ENCODE measurements at regions not wholly inside any gene's neighbourhood (a gene's known extent, or its start where the extent isn't known, plus 50 kb on each side); places are given as distances from the start of the nearest gene placed in this dataset.

DNA sequence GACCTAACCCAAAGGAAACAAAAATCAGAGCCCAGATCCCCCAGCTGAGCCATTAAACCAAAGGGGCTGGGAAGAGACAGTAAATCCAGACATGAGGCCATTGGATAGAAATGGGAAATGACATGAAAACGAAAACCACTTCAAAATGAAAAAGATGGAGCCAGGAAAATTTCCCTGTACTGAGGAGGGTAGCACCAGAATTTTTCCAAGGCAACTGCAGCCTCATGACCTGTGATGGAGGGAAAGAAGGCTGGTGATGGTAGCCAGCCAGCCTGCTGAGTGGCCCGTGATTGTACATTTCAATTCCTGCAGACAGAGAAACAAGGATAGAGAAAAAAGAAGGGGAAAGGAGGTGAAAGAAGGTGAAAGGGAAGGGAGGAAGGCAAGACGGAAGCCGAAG, 268.4 kb upstream of the PLET1 start:
- H3K27me3 ChIP-seq, result no peaks in the 10 kb centered on the region
- no peak overlapping the region for H3K27ac ChIP-seq
- peaks cover 7 to 18% of the 10 kb centered on the region in 2 donors for H3K4me1 ChIP-seq
- H3K9me3 ChIP-seq, result no peaks in the 10 kb centered on the region
- no peak for DNase-seq (ENCODE audit: low spot score in 2 of 2)
- no peak overlapping the region for H3K4me3 ChIP-seq
- intact Hi-C loops (cut with DNase I), result no loop called here
- H3K36me3 ChIP-seq, result no peaks in the 10 kb centered on the region
- TF ChIP-seq, protein P1, sequence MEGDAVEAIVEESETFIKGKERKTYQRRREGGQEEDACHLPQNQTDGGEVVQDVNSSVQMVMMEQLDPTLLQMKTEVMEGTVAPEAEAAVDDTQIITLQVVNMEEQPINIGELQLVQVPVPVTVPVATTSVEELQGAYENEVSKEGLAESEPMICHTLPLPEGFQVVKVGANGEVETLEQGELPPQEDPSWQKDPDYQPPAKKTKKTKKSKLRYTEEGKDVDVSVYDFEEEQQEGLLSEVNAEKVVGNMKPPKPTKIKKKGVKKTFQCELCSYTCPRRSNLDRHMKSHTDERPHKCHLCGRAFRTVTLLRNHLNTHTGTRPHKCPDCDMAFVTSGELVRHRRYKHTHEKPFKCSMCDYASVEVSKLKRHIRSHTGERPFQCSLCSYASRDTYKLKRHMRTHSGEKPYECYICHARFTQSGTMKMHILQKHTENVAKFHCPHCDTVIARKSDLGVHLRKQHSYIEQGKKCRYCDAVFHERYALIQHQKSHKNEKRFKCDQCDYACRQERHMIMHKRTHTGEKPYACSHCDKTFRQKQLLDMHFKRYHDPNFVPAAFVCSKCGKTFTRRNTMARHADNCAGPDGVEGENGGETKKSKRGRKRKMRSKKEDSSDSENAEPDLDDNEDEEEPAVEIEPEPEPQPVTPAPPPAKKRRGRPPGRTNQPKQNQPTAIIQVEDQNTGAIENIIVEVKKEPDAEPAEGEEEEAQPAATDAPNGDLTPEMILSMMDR (IDR thresholded peaks at IDR 0.05), result no peak

DNA sequence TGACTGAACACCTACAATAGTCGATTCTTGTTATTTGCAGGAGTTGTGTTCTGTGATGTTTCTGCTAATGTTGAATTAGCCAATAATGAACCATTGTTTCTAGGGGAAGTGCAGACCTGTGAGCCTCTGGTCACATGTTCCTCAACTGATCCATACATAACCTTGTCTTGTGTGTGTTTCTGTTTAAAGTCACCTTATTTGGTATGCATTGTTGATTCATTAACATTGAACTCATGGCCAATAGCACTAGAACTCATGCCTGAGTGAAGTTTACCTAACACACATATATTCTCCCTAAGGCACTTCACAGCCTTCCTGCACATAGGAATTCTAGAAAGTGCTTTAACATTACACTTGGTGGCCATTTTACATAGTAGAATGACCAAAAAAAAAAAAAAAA, 271.8 kb upstream of the PLET1 start:
- Histone ChIP-seq H3K4me1 (no peaks in the 10 kb centered on the region), H3K27ac (no peak overlapping the region), H3K9me3 (no peaks in the 10 kb centered on the region), H3K27me3 (no peaks in the 10 kb centered on the region), H3K4me3 (no peak overlapping the region), H3K36me3 (no peaks in the 10 kb centered on the region)
- no peak for DNase-seq (ENCODE audit: low spot score in 2 of 2)
- intact Hi-C loops (cut with DNase I), result no loop called here
- TF ChIP-seq, protein P1 (IDR thresholded peaks at IDR 0.05), result no peak

DNA sequence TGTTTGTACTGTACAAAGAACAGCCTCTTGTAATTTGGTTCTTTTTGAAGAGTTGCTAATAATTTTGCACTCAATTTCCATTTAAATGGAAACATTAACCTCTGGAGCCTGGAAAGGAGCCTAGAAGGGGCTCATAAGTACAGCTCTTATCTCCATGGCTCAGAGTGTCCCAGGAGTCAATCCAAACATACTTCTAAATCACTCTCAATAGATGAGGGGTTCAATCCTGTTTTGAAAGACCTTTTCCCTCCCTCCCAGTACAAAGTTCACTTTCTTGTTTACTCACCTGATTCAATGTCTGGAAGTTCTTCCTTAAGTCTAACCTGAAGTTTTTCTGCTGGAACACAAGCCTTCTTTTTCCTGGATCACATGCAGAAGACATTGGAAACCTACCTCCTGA, 273.0 kb upstream of the PLET1 start:
- H3K4me1 ChIP-seq, result no peaks in the 10 kb centered on the region
- H3K4me3 ChIP-seq, result no peak overlapping the region
- intact Hi-C loops (cut with DNase I), result no loop called here
- TF ChIP-seq, protein P1 (IDR thresholded peaks at IDR 0.05), result no peak
- no peaks in the 10 kb centered on the region for H3K9me3 ChIP-seq
- no peak for DNase-seq (ENCODE audit: low spot score in 2 of 2)
- H3K27me3 ChIP-seq, result no peaks in the 10 kb centered on the region
- no peaks in the 10 kb centered on the region for H3K36me3 ChIP-seq
- H3K27ac ChIP-seq, result no peak overlapping the region

DNA sequence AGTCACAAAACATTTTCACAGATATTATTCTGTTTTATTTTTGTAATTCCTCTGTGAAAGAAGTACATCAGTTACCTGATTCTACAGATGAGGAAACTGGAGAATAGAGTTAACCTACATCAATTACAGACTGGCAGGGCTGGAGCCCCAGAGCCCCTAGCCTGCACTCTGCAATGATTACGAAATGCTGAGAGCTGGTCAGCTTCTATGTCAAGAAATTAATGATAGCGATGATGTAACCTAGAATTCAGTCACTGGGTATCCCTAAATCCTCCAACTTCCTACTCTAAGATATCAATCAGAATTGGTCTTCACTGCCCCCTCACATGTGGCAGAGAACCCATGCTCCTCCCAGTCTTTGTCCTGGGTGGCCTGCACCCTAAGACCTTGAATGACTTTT, 273.5 kb upstream of the PLET1 start:
- Histone ChIP-seq H3K36me3 (no peaks in the 10 kb centered on the region), H3K4me1 (no peaks in the 10 kb centered on the region), H3K27me3 (no peaks in the 10 kb centered on the region), H3K4me3 (no peak overlapping the region), H3K27ac (no peak overlapping the region), H3K9me3 (no peaks in the 10 kb centered on the region)
- TF ChIP-seq, protein P1 (IDR thresholded peaks at IDR 0.05), result no peak
- intact Hi-C loops (cut with DNase I), result no loop called here
- DNase-seq (ENCODE audit: low spot score in 2 of 2), result no peak

DNA sequence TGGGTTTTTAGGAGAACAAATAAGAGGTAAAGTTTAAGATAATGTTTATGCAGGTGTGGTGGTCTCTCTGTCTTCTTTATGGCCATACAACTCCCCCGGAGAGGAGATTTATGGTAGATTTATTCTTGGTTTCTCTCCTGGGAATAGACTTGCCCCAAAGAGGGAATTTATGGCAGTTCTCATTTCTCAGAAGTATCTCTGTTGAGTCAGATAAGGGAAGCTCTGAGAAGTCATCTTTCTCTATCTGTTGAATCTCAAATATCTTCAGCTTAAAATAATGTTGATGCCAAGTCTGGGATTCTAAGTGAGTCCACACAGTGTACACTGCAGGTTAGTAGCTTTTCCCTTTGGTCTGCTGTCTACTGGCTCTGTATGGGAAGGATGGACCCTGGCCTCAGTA, 276.4 kb upstream of the PLET1 start:
- no peak overlapping the region for H3K4me3 ChIP-seq
- no peaks in the 10 kb centered on the region for H3K36me3 ChIP-seq
- H3K4me1 ChIP-seq, result peaks cover 0 to 6% of the 10 kb centered on the region in 2 donors
- H3K9me3 ChIP-seq, result no peaks in the 10 kb centered on the region
- TF ChIP-seq, protein P1 (IDR thresholded peaks at IDR 0.05), result no peak
- intact Hi-C loops (cut with DNase I), result no loop called here
- no peak overlapping the region for H3K27ac ChIP-seq
- DNase-seq (ENCODE audit: low spot score in 2 of 2), result no peak
- no peaks in the 10 kb centered on the region for H3K27me3 ChIP-seq

DNA sequence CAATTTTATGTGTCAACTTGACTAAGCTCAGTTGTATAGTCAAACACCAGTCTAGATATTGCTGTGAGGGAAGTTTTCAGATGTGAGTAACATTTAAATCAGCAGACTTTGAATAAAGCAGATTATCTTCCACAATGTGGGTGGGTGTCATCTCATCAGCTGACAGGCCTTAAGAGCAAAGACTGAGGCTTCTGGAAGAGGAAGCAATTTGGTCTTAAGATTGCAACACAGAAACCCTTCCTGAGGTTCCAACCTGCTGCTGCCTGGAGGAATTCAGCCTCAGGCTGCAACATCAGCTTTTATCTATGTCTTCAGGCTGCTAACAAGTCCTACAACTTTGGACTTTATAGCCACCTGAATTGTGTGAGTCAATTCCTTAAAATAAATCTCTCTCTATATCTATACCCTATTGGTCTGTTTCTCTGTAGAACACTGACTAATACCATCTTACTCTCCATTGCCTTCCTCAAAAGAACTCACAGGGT, 277.2 kb upstream of the PLET1 start:
- TF ChIP-seq, protein P1 (IDR thresholded peaks at IDR 0.05), result no peak
- intact Hi-C loops (cut with DNase I), result no loop called here
- no peaks in the 10 kb centered on the region for H3K9me3 ChIP-seq
- H3K36me3 ChIP-seq, result no peaks in the 10 kb centered on the region
- H3K27ac ChIP-seq, result no peak overlapping the region
- peaks cover 0 to 6% of the 10 kb centered on the region in 2 donors for H3K4me1 ChIP-seq
- no peak overlapping the region for H3K4me3 ChIP-seq
- H3K27me3 ChIP-seq, result no peaks in the 10 kb centered on the region
- DNase-seq (ENCODE audit: low spot score in 2 of 2), result no peak
